Activated CD4-positive, alpha-beta T cell treated with anti-CD3 and anti-CD28 coated beads for 48 hours (primary cell): ENCODE measurements at regions not wholly inside any gene's neighbourhood (a gene's known extent, or its start where the extent isn't known, plus 50 kb on each side); places are given as distances from the start of the nearest gene placed in this dataset.
A peak's percentile ranks its signal among the peaks of the same experiment; 100 is the strongest.
"Not testable (repeated sequence)": the region's sequence is repeated elsewhere in the genome, so short reads cannot be mapped to it uniquely, and the experiment has no call there.

ENCODE experiments used
- DNase-seq: peaks from one replicate; pipeline ENCODE4 v3.0.0-alpha.2; 2020

GRCh38 chr12:89225808-89226411, 126.4 kb downstream of the DUSP6 start:
- DNase-seq, result peak; percentile 60

GRCh38 chr12:89225401-89225800, 126.9 kb downstream of the DUSP6 start:
- DNase-seq, result peak; percentile 85

- not testable (repeated sequence) for DNase-seq
Observed at GRCh38 chr12:89222580-89222979, 129.7 kb downstream of the DUSP6 start.

GRCh38 chr12:89217472-89217871, 134.8 kb downstream of the DUSP6 start:
- no peak for DNase-seq

GRCh38 chr12:89216211-89216952, 135.9 kb downstream of the DUSP6 start:
- DNase-seq, result no peak

- no peak for DNase-seq
Observed at GRCh38 chr12:89215196-89215595, 137.1 kb downstream of the DUSP6 start.

GRCh38 chr12:89213747-89214146, 138.6 kb downstream of the DUSP6 start:
- no peak for DNase-seq

- no peak for DNase-seq
Observed at GRCh38 chr12:89213139-89213538, 139.2 kb downstream of the DUSP6 start.

- DNase-seq, result no peak
Observed at GRCh38 chr12:89212339-89212771, 139.9 kb downstream of the DUSP6 start.

GRCh38 chr12:89211456-89211855, 140.8 kb downstream of the DUSP6 start:
- DNase-seq, result no peak

- DNase-seq, result no peak
Observed at GRCh38 chr12:89210277-89210676, 142.0 kb downstream of the DUSP6 start.

GRCh38 chr12:89208661-89209096, 143.6 kb downstream of the DUSP6 start:
- no peak for DNase-seq

GRCh38 chr12:89206390-89206789, 145.9 kb downstream of the DUSP6 start:
- no peak for DNase-seq

GRCh38 chr12:89205517-89205916, 146.8 kb downstream of the DUSP6 start:
- DNase-seq, result no peak

- no peak for DNase-seq
Observed at GRCh38 chr12:89203144-89203543, 149.2 kb downstream of the DUSP6 start.

GRCh38 chr12:89200217-89200616, 152.1 kb downstream of the DUSP6 start:
- no peak for DNase-seq

- DNase-seq, result no peak
Observed at GRCh38 chr12:89195470-89195869, 156.8 kb downstream of the DUSP6 start.

GRCh38 chr12:89194683-89195082, 157.6 kb downstream of the DUSP6 start:
- no peak for DNase-seq

GRCh38 chr12:89192429-89192828, 159.9 kb downstream of the DUSP6 start:
- DNase-seq, result no peak

- not testable (repeated sequence) for DNase-seq
Observed at GRCh38 chr12:89191597-89191996, 160.7 kb downstream of the DUSP6 start.

GRCh38 chr12:89189448-89189847, 162.9 kb downstream of the DUSP6 start:
- DNase-seq, result no peak

GRCh38 chr12:89187507-89187906, 164.8 kb downstream of the DUSP6 start:
- DNase-seq, result no peak

GRCh38 chr12:89185889-89186288, 166.4 kb downstream of the DUSP6 start:
- no peak for DNase-seq

- no peak for DNase-seq
Observed at GRCh38 chr12:89185181-89185580, 167.1 kb downstream of the DUSP6 start.

GRCh38 chr12:89183985-89184435, 168.3 kb downstream of the DUSP6 start:
- no peak for DNase-seq
